ENCODE measurements at regions not wholly inside any gene's neighbourhood (a gene's known extent, or its start where the extent isn't known, plus 50 kb on each side); places are given as distances from the start of the nearest gene placed in this dataset.

DNA sequence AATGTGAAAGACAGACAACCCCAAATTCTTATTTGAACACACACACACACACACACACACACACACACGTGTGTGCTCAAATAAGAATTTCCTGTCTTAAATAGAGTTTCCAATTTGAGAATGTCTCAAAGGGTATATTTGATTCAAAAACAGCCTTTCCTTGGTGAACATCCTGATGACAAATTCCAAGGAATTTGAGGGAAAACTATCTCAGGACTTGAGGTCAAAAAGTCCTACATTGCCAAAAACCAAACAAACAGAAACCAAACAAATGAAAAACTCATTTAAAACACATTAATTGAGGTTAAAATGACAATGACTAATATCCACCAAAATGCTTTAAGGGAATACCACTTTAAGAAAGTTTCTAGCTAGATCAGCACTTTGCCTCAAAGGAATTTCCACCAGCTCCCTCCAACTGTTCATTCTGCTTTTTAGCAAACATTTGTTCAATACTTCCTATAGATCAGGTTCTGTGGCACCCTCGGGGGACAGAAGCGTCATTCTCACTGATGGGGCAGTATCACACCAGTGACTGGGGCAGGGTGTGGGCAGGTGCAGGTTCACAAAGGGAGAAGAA is 232.1 kb upstream of the TRIB2 start:
- H3K27me3 ChIP-seq (ENCODE audit: low read depth): no peaks in the 10 kb centered on the region
- H3K4me3 ChIP-seq: no peak overlapping the region
- DNase-seq: no peak
- TF ChIP-seq, protein P1, sequence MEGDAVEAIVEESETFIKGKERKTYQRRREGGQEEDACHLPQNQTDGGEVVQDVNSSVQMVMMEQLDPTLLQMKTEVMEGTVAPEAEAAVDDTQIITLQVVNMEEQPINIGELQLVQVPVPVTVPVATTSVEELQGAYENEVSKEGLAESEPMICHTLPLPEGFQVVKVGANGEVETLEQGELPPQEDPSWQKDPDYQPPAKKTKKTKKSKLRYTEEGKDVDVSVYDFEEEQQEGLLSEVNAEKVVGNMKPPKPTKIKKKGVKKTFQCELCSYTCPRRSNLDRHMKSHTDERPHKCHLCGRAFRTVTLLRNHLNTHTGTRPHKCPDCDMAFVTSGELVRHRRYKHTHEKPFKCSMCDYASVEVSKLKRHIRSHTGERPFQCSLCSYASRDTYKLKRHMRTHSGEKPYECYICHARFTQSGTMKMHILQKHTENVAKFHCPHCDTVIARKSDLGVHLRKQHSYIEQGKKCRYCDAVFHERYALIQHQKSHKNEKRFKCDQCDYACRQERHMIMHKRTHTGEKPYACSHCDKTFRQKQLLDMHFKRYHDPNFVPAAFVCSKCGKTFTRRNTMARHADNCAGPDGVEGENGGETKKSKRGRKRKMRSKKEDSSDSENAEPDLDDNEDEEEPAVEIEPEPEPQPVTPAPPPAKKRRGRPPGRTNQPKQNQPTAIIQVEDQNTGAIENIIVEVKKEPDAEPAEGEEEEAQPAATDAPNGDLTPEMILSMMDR (IDR thresholded peaks at IDR 0.05; ENCODE audit: borderline replicate concordance): no peak
- H3K4me1 ChIP-seq: peaks cover 44% of the 10 kb centered on the region
- peaks cover 6% of the 10 kb centered on the region for H3K9me3 ChIP-seq (replicated peaks)
- no peaks in the 10 kb centered on the region for H3K36me3 ChIP-seq
- peak overlapping the region; percentile 54 for H3K27ac ChIP-seq (replicated peaks)
- intact Hi-C loops (cut with micrococcal nuclease): no loop called here

DNA sequence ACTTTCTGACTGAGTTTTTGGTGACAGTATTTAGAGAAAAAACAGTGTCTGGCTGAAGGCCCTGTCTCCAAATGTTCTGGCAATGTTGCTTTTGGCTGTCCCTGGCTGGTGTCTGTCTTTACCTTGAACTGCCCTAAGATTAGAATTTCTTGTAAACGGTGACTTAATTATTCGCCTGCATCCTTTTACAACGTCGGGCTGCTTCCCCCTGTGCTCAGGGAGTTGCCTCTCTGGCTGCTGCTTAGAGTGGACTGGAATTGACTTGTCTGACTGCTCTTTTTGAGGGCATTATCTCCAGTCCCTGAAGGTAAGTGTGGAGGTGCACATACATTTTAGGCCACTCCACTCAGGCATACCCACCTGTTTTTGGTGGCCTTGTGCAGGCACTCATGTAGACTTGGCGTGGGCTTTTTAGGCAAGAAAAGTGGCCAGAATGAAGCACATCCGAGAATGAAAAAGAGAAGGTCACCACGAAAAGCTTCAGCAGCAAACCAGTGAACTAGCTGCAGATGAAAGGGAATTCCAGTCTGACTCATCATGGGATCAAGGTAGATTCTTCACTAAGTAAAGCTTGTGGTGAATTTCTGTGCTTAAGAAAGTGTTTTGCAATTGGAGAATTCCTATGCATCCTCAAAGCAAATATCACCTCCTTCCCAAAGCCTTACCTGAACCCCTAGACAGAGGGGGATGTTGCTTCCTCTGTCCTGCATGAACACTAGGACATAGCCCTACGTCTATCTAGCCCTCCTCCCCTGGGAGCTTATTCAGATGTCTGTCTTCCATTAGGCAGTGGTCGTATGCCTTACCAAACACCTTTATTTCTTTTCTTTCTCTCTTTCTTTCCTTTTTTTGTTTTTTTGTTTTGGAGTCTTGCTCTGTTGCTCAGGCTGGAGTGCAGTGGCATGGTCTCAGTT is 230.3 kb upstream of the TRIB2 start:
- DNase-seq: no peak
- H3K27me3 ChIP-seq (ENCODE audit: low read depth): no peaks in the 10 kb centered on the region
- peaks cover 44% of the 10 kb centered on the region for H3K4me1 ChIP-seq
- H3K36me3 ChIP-seq: no peaks in the 10 kb centered on the region
- H3K4me3 ChIP-seq: no peak overlapping the region
- intact Hi-C loops (cut with micrococcal nuclease): no loop called here
- H3K27ac ChIP-seq (replicated peaks): peak overlapping the region; percentile 47
- TF ChIP-seq, protein P1 (IDR thresholded peaks at IDR 0.05; ENCODE audit: borderline replicate concordance): no peak
- peaks cover 6% of the 10 kb centered on the region for H3K9me3 ChIP-seq (replicated peaks)

DNA sequence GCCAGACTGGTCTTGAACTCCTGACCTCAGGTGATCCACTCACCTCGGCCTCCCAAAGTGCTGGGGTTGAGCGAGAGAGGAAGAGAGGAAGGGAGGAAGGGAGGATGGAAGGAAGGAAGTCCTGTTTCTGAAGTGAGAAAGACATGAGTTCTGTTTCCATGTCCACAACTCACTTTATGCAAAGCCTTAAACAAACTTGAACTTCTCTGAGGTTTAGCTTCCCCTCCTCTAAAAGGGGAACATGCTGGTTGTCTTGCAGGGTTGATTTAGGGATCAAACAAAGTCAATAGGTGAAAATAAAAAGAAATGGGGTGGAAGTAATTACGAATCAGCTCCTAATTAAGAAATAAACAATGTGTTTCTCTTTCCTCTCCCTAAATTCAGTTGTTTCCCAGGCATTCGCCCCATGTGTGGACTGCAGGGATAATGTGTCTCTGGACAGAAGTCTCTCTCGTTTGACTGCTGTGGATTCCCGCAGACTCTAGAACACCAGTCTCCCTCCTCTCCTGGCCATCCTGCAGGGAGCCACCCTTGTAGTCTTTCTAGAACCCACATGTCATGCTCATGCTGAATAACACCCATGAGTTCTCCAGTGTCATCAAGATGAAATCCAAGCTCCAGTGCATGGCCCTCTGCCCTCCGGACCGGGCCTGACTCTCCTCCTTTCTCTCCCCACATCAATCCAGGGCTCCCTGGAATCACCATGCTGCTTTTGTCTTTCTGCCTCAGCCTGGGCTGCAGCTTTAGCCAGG is 229.3 kb upstream of the TRIB2 start:
- intact Hi-C loops (cut with micrococcal nuclease): no loop called here
- peaks cover 44% of the 10 kb centered on the region for H3K4me1 ChIP-seq
- no peaks in the 10 kb centered on the region for H3K36me3 ChIP-seq
- no peak overlapping the region for H3K4me3 ChIP-seq
- TF ChIP-seq, protein P1 (IDR thresholded peaks at IDR 0.05; ENCODE audit: borderline replicate concordance): no peak
- peaks cover 6% of the 10 kb centered on the region for H3K9me3 ChIP-seq (replicated peaks)
- DNase-seq: no peak
- no peaks in the 10 kb centered on the region for H3K27me3 ChIP-seq (ENCODE audit: low read depth)
- H3K27ac ChIP-seq (replicated peaks): no peak overlapping the region

DNA sequence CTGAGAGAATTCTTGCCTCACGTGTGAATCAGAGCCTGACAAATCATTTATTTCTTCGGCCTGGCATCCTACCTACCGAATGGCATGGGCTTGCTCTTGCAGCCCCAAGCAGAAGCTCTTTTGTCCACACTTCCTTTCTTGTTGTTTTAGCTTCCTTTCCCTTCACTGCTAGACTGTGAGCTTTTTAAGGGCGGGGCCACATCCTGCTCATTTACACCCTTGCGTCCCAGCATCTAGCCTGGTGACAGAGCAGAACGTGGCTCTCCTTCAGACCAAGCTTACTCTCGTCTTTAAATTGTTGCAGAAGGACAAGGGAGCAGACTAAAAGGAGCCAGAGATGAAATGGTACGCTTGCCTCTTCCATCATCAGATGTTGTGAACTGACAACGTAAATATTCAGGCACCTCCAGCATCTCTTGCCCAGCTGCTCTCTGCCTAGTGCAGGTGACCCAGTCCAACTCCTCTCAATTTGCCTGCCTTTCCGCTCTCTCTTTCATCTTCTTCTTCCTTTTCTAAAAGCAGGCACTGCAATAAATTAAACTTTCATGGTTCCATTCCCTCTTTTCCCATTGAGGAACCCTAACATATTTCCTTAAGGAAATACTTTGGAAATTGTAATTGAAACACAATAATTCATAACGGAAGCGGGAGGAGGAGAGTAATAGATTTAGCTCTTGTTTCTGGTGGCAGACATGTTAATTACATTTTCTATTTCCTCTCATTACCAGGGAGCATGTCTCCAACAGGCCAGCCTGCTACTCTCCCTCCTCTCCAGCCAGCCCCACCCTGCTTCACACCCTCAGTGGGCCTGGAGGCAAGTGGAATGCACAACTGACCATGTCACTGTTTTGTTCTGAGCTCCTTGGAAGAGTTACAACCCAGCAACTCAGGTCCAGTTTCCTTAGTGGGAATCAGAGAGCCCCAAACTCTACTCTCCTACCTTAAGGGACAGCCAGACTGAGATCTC is 228.1 kb upstream of the TRIB2 start:
- TF ChIP-seq, protein P1 (IDR thresholded peaks at IDR 0.05; ENCODE audit: borderline replicate concordance): no peak
- no peak overlapping the region for H3K27ac ChIP-seq (replicated peaks)
- DNase-seq: no peak
- H3K4me3 ChIP-seq: no peak overlapping the region
- H3K4me1 ChIP-seq: peaks cover 53% of the 10 kb centered on the region
- peaks cover 2% of the 10 kb centered on the region for H3K9me3 ChIP-seq (replicated peaks)
- H3K27me3 ChIP-seq (ENCODE audit: low read depth): no peaks in the 10 kb centered on the region
- intact Hi-C loops (cut with micrococcal nuclease): no loop called here
- H3K36me3 ChIP-seq: no peaks in the 10 kb centered on the region

Measured in left ventricle myocardium inferior (tissue), 1 donor.